ENCODE measurements at regions not wholly inside any gene's neighbourhood (a gene's known extent, or its start where the extent isn't known, plus 50 kb on each side); places are given as distances from the start of the nearest gene placed in this dataset.

GRCh38 chr10:118444069-118444468 lies 101.9 kb upstream of the FAM204A start:
- H3K4me3 ChIP-seq = no peak overlapping the region
- H3K9me3 ChIP-seq (ENCODE audit: control insufficient read depth in 4 of 4, insufficient read depth in 3 of 4, low read length in 3 of 4) = peaks cover 0 to 3% (median 1%) of the 10 kb centered on the region in 4 donors
- ATAC-seq (ENCODE audit: insufficient read depth, low FRiP score) (no peak), DNase-seq (no peak)
- H3K9ac ChIP-seq (ENCODE audit: insufficient read depth in 1 of 2, low read length in 2 of 2) = no peak overlapping the region
- H3K27me3 ChIP-seq (ENCODE audit: control insufficient read depth in 3 of 3, insufficient read depth in 3 of 3, low read length in 2 of 3) = peaks cover 0 to 6% (median 0%) of the 10 kb centered on the region in 3 donors
- H3K36me3 ChIP-seq (ENCODE audit: control insufficient read depth in 4 of 4, insufficient read depth in 4 of 4, low read length in 4 of 4) = no peaks in the 10 kb centered on the region
- H3K4me1 ChIP-seq (ENCODE audit: control insufficient read depth in 5 of 5, insufficient read depth in 5 of 5, low read length in 5 of 5) = peaks cover 0 to 3% (median 0%) of the 10 kb centered on the region in 5 donors
- no peak overlapping the region for H3K27ac ChIP-seq (ENCODE audit: low read depth in 1 of 2, low read length in 1 of 2)
- no peak for TF ChIP-seq CTCF (IDR thresholded peaks at IDR 0.05; ENCODE audit: control extremely low read depth, extremely low read depth)
- WGBS, 2 donors = 74 to 85% methylated on average over 2 of the region's 2 CpGs

- no peak overlapping the region for H3K9ac ChIP-seq (ENCODE audit: insufficient read depth in 1 of 2, low read length in 2 of 2)
- ATAC-seq (ENCODE audit: insufficient read depth, low FRiP score) (no peak), DNase-seq (no peak)
- H3K36me3 ChIP-seq (ENCODE audit: control insufficient read depth in 4 of 4, insufficient read depth in 4 of 4, low read length in 4 of 4) = no peaks in the 10 kb centered on the region
- H3K9me3 ChIP-seq (ENCODE audit: control insufficient read depth in 4 of 4, insufficient read depth in 3 of 4, low read length in 3 of 4) = peaks cover 0 to 3% (median 1%) of the 10 kb centered on the region in 4 donors
- no peak for TF ChIP-seq CTCF (IDR thresholded peaks at IDR 0.05; ENCODE audit: control extremely low read depth, extremely low read depth)
- no peak overlapping the region for H3K4me3 ChIP-seq
- H3K4me1 ChIP-seq (ENCODE audit: control insufficient read depth in 5 of 5, insufficient read depth in 5 of 5, low read length in 5 of 5) = no peaks in the 10 kb centered on the region
- peaks cover 0 to 11% (median 0%) of the 10 kb centered on the region in 3 donors for H3K27me3 ChIP-seq (ENCODE audit: control insufficient read depth in 3 of 3, insufficient read depth in 3 of 3, low read length in 2 of 3)
- WGBS, 2 donors = 72 to 78% methylated on average over 3 of the region's 3 CpGs
- H3K27ac ChIP-seq (ENCODE audit: low read depth in 1 of 2, low read length in 1 of 2) = no peak overlapping the region
Observed at GRCh38 chr10:118442032-118442431, 99.9 kb upstream of the FAM204A start.

GRCh38 chr10:118439824-118440223 lies 97.7 kb upstream of the FAM204A start:
- 65 to 70% methylated on average over 3 of the region's 3 CpGs for WGBS, 2 donors
- DNase-seq (no peak), ATAC-seq (ENCODE audit: insufficient read depth, low FRiP score) (no peak)
- no peak for TF ChIP-seq CTCF (IDR thresholded peaks at IDR 0.05; ENCODE audit: control extremely low read depth, extremely low read depth)
- H3K36me3 ChIP-seq (ENCODE audit: control insufficient read depth in 4 of 4, insufficient read depth in 4 of 4, low read length in 4 of 4) = no peaks in the 10 kb centered on the region
- no peak overlapping the region for H3K9ac ChIP-seq (ENCODE audit: insufficient read depth in 1 of 2, low read length in 2 of 2)
- H3K4me3 ChIP-seq = no peak overlapping the region
- H3K9me3 ChIP-seq (ENCODE audit: control insufficient read depth in 4 of 4, insufficient read depth in 3 of 4, low read length in 3 of 4) = peaks cover 0 to 3% (median 1%) of the 10 kb centered on the region in 4 donors
- no peak overlapping the region for H3K27ac ChIP-seq (ENCODE audit: low read depth in 1 of 2, low read length in 1 of 2)
- peaks cover 0 to 11% (median 0%) of the 10 kb centered on the region in 3 donors for H3K27me3 ChIP-seq (ENCODE audit: control insufficient read depth in 3 of 3, insufficient read depth in 3 of 3, low read length in 2 of 3)
- no peaks in the 10 kb centered on the region for H3K4me1 ChIP-seq (ENCODE audit: control insufficient read depth in 5 of 5, insufficient read depth in 5 of 5, low read length in 5 of 5)

GRCh38 chr10:118436742-118437141 lies 94.6 kb upstream of the FAM204A start:
- ATAC-seq (ENCODE audit: insufficient read depth, low FRiP score) = no peak
- H3K27me3 ChIP-seq (ENCODE audit: control insufficient read depth in 3 of 3, insufficient read depth in 3 of 3, low read length in 2 of 3) = peaks cover 0 to 11% (median 0%) of the 10 kb centered on the region in 3 donors
- H3K4me3 ChIP-seq = no peak overlapping the region
- no peak for DNase-seq
- WGBS, 2 donors = 46 to 81% methylated on average over 1 of the region's 1 CpG
- no peak overlapping the region for H3K27ac ChIP-seq (ENCODE audit: low read depth in 1 of 2, low read length in 1 of 2)
- no peak for TF ChIP-seq CTCF (IDR thresholded peaks at IDR 0.05; ENCODE audit: control extremely low read depth, extremely low read depth)
- no peak overlapping the region for H3K9ac ChIP-seq (ENCODE audit: insufficient read depth in 1 of 2, low read length in 2 of 2)
- no peaks in the 10 kb centered on the region for H3K36me3 ChIP-seq (ENCODE audit: control insufficient read depth in 4 of 4, insufficient read depth in 4 of 4, low read length in 4 of 4)
- no peaks in the 10 kb centered on the region for H3K4me1 ChIP-seq (ENCODE audit: control insufficient read depth in 5 of 5, insufficient read depth in 5 of 5, low read length in 5 of 5)
- no peaks in the 10 kb centered on the region for H3K9me3 ChIP-seq (ENCODE audit: control insufficient read depth in 4 of 4, insufficient read depth in 3 of 4, low read length in 3 of 4)
